Fibroblast of pulmonary artery (primary cell): ENCODE measurements at regions not wholly inside any gene's neighbourhood (a gene's known extent, or its start where the extent isn't known, plus 50 kb on each side); places are given as distances from the start of the nearest gene placed in this dataset.

ENCODE experiments used
- DNase-seq: peaks from one replicate; pipeline ENCODE4 v3.0.0-alpha.2; 2010; ENCODE audit warnings: low read depth
- H3K4me3 ChIP-seq: replicated peaks from 2 replicates; pipeline ENCODE4 v1.5.1; 2011; ENCODE audit warnings: low read depth, mild to moderate bottlenecking, control low read depth, low read length, moderate library complexity
- TF ChIP-seq, protein P1 (sequence below): IDR thresholded peaks from 2 replicates; pipeline ENCODE4 v1.5.1; 2011; ENCODE audit warnings: mild to moderate bottlenecking, control low read depth, low read length, inconsistent platforms; ENCODE audit errors: missing control alignments

DNA sequence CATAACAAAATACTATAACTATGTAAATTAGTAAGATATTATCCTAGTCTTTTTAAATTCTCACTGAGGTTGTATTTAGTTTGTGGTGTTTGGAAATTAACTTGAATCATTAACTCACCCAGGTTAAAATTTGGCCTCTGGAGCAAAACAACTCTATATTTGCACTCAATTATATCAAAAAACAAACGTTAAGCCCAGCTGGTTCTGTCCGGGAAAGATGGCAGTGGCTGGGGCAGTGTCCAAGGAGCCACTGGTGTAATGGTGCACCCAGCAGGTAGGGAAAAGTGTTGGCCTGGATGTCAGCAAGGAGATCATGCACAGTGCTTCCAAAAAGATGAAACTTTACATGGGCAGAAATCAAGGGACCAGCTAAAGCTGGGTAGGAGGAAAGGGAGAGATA lies 285.3 kb upstream of the CITED2 start:
- TF ChIP-seq, protein P1, sequence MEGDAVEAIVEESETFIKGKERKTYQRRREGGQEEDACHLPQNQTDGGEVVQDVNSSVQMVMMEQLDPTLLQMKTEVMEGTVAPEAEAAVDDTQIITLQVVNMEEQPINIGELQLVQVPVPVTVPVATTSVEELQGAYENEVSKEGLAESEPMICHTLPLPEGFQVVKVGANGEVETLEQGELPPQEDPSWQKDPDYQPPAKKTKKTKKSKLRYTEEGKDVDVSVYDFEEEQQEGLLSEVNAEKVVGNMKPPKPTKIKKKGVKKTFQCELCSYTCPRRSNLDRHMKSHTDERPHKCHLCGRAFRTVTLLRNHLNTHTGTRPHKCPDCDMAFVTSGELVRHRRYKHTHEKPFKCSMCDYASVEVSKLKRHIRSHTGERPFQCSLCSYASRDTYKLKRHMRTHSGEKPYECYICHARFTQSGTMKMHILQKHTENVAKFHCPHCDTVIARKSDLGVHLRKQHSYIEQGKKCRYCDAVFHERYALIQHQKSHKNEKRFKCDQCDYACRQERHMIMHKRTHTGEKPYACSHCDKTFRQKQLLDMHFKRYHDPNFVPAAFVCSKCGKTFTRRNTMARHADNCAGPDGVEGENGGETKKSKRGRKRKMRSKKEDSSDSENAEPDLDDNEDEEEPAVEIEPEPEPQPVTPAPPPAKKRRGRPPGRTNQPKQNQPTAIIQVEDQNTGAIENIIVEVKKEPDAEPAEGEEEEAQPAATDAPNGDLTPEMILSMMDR, result no peak
- H3K4me3 ChIP-seq, result no peak overlapping the region
- DNase-seq, result no peak

DNA sequence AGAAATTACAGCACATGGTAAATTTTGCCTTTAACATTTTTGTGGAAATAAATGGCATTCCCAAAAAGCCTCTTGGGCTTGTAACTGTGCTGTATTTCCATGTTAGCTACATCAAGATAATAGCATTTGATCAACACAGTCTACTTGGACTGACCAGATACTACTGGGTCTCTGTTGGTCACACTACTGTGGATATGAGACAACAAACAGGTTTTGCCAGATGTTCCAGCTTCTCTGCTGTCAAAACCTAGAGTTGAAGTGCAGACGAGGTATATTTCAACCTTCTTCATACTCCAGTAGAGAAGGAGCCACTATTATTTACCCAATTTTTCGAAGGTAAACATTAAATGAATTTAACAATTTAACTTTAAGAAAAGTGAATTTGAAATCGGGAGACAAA lies 284.7 kb upstream of the CITED2 start:
- DNase-seq, result no peak
- no peak overlapping the region for H3K4me3 ChIP-seq
- TF ChIP-seq, protein P1, result no peak

DNA sequence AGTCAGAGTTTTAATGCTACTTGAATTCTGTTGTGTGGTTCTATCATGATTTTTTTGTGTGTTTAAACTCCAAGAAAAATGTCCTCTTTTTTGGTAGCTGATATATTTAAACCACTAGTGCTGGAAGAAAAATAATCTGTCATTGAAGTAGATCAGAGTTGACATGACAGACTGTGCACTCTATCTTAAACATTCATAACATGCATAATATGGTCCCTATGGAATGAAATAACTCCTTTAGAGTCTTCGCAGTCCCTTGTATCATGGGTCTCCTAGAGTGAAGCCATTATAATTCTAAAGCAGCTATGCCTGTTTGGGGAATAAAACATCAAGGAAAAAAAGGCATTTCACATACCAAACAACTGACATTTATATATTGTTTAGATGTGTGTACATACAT lies 282.7 kb upstream of the CITED2 start:
- no peak for DNase-seq
- TF ChIP-seq, protein P1, result no peak
- H3K4me3 ChIP-seq, result no peak overlapping the region

DNA sequence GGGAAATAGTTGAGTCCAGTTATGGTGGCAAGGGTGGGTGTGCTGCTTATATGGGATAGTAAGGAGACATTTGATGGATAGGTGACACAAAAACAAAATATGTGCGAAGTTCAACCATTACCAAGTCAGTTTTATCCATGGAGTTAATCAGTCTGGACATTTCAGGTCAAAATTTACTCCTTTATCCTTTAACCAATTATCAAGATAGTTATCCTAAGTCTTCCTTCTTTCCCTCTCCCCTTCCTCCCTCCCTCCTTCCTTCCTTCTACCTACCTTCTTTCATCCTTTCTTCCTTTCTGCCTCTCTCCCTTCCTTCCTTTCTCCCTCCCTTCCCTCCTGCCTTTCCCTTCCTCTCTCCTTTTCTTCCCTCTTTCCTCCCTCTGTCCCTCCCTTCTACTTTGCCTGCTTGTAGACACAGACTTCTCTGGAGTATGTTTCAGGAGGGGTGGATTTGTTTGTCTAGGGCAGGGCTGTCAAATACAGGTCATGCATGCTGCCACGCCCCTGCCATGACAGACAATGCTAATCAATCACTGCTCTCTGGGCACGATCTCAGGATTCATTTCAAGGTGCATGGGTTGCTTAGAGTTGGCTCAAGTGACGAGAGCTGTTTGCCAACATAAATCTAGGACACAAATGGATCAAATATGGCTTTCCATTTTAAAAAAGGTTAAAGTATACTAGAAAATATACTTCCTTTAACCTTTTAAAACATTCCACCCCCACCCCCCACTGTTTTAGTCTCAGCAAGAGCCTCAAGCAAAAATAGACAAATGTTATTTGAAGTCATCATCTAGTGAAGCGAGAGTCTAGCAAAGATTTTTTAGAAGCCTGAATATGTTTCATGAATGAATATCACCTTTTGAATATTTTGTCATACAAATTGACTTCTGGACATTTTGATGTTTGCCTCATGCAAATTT lies 281.6 kb upstream of the CITED2 start:
- TF ChIP-seq, protein P1, result no peak
- no peak for DNase-seq
- H3K4me3 ChIP-seq, result no peak overlapping the region

DNA sequence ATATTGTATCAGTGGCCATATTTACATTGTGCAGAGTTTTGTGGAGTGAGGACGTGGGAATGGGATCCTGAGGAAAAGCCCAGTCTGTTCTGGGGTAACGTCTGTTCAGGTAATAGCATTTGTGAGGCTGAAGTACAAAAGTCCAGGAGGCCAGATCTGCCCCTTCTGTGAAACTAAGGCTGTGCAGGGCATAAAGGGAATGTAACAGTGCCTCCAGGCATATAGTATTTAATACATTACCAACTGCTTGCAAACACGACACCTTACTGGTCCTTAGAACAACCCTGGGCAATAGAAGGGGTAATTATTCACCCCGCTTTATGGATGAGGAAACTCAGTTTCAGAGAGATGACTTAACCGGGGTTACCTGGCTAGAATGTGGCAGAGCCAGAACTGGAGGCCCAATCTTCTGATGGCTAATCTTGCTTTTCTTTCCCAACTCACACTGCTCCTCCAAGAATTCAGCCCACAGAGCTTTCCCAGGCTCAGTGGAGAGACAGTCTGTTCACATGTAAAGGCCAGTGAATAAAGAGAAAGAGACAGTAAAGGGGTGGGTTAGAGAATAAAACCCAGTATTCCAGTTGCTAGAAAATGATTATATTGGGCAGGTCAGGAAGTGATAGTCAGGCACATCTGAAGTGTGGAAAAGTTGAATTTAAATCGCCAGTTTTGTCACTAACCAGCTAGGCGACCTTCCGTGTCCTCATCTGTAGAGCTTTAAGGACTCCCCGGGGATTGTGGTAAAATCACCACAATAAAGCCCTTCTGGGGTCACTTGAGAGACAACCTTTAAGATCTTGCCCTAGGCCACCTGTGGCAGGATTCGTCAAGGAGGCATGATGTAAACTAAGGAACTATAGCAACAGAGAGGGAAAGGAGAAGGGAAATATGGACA lies 280.7 kb upstream of the CITED2 start:
- TF ChIP-seq, protein P1, result no peak

DNA sequence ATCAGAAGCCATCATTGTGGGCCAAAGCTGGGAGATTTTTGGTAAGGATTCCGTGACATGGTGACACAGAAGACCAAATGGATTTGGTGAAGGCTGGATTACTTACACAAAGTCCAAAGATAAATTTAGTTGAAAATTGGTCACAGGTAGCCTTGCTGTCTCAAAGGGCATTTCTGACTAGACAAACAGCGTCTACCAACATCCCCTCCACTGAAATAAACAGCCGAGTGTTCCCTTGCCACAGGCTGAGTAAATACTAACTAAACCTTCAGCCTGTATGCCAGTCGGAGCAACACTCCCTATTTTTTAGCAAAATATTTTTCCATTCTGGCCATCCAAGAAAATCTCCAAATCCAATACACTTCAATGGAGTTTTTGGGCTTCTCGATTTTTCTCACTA lies 279.9 kb upstream of the CITED2 start:
- H3K4me3 ChIP-seq, result no peak overlapping the region
- DNase-seq, result no peak
- TF ChIP-seq, protein P1, result no peak

More for the DNA sequence above, 280.7 kb upstream of the CITED2 start:
- H3K4me3 ChIP-seq, result no peak overlapping the region
- no peak for DNase-seq
